Mucosa of rectum (tissue), 2 donors: ENCODE measurements at regions not wholly inside any gene's neighbourhood (a gene's known extent, or its start where the extent isn't known, plus 50 kb on each side); places are given as distances from the start of the nearest gene placed in this dataset.

Experiments used
- H3K27ac ChIP-seq, 2 donors: one replicate each; pipeline ENCODE4 v1.7.0; 2013; ENCODE audit warnings: inconsistent platforms in 2 of 2, low read depth in 2 of 2, low read length in 2 of 2
- H3K27me3 ChIP-seq, 2 donors: one replicate each; pipeline ENCODE4 v1.7.0; 2013; ENCODE audit warnings: low read length in 2 of 2; ENCODE audit not compliant: control insufficient read depth in 2 of 2, insufficient read depth in 2 of 2
- H3K36me3 ChIP-seq, 2 donors: one replicate each; pipeline ENCODE4 v1.7.0; 2013; ENCODE audit warnings: low read length in 2 of 2; ENCODE audit not compliant: control insufficient read depth in 2 of 2, insufficient read depth in 2 of 2
- H3K4me1 ChIP-seq, 2 donors: one replicate each; pipeline ENCODE4 v1.7.0; 2013; ENCODE audit warnings: low read length in 2 of 2, mild to moderate bottlenecking in 1 of 2; ENCODE audit not compliant: control insufficient read depth in 2 of 2, insufficient read depth in 2 of 2
- H3K4me3 ChIP-seq, 2 donors: one replicate each; pipeline ENCODE4 v1.7.0; 2013; ENCODE audit warnings: low read length in 2 of 2
- H3K9ac ChIP-seq, 2 donors: one replicate each; pipeline ENCODE4 v1.7.0; 2013; ENCODE audit warnings: low read length in 2 of 2, low read depth in 1 of 2, mild to moderate bottlenecking in 1 of 2
- H3K9me3 ChIP-seq, 2 donors: one replicate each; pipeline ENCODE4 v1.7.0; 2013; ENCODE audit warnings: low read length in 2 of 2; ENCODE audit not compliant: control insufficient read depth in 2 of 2
- donor health status: healthy.
- donor health status: Normal muscosa, but diverticular disease.

DNA sequence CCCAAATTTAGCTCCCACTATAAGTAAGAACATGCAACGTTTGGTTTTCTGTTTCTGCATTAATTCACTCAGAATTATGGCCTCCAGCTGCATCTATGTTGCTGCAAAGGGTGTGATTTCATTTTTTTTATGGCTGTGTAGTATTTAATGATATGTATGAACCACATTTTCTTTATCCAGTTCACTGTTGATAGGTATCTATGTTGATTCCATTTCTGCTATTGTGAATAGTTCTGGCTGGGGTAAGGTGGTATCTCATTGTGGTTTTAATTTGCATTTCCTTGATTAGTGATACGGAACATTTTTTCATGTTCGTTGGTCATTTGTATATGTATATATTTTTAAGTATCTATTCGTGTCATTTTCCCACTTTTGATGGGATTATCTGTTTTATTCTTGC is 674.3 kb downstream of the NUP35 start:
- H3K27me3 ChIP-seq: no peaks in the 10 kb centered on the region
- H3K4me1 ChIP-seq: no peaks in the 10 kb centered on the region
- no peaks in the 10 kb centered on the region for H3K9me3 ChIP-seq
- no peaks in the 10 kb centered on the region for H3K36me3 ChIP-seq
- H3K27ac ChIP-seq: no peak overlapping the region
- no peak overlapping the region for H3K4me3 ChIP-seq
- no peak overlapping the region for H3K9ac ChIP-seq

DNA sequence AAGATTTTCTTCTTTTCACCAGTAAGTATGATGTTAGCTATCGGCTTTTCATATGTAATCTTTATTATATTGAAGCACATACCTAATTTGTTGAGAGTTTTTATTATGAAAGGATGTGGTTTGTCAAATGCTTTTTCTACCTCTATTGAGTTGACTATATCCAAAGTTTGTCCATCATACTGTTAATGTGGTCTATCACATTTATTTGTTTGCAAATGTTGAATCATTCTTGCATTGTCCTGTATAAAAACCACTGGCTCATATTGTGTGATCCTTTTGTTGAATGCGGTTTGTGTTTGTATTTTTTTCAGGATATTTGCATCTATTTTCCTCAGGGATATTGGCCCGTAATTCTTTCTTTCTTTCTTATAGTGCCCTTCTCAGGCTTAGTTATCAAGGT is 675.5 kb downstream of the NUP35 start:
- no peaks in the 10 kb centered on the region for H3K4me1 ChIP-seq
- H3K27me3 ChIP-seq: no peaks in the 10 kb centered on the region
- no peaks in the 10 kb centered on the region for H3K36me3 ChIP-seq
- no peak overlapping the region for H3K9ac ChIP-seq
- H3K4me3 ChIP-seq: no peak overlapping the region
- no peak overlapping the region for H3K27ac ChIP-seq
- no peaks in the 10 kb centered on the region for H3K9me3 ChIP-seq

DNA sequence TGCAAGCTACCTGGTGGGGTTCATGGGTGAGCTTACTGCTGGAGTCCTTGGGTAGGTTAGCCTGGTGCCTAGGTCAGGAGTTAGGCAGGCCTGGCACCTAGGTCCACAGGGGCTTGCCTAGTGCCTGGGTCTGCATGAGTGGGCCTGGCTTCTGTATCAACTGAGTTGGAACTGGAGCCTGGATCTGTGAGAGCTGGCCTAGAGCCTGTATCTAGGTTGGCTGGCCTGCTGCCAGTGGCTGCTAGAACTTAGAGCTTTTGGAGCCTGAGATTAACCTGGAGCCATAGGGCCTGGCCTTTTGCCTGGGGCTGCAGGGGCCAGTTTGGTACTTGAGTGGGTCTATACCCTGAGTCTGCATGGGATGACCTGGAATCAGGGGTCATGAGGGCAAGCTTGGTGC is 679.4 kb downstream of the NUP35 start:
- H3K27ac ChIP-seq: no peak overlapping the region
- H3K9me3 ChIP-seq: no peaks in the 10 kb centered on the region
- no peak overlapping the region for H3K9ac ChIP-seq
- H3K4me1 ChIP-seq: no peaks in the 10 kb centered on the region
- no peak overlapping the region for H3K4me3 ChIP-seq
- H3K27me3 ChIP-seq: no peaks in the 10 kb centered on the region
- H3K36me3 ChIP-seq: no peaks in the 10 kb centered on the region

DNA sequence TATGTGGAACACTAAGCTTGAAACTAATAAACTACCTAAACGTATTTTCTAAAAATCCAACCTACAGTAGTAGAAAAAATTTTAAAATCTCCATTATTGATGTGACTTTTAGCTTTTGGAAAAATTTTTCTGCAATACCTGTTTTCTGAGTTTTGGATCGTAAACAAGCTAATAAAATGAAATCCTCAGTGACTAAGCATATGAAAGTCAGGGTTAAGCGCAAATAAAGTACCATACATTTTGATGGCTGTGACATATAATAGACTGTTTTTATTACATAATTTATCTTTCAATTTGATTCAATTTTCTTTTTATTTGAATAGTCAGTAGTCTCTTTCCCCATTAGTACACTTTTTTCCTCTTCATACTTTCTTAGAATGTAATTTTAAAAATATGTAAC is 683.6 kb downstream of the NUP35 start:
- H3K4me3 ChIP-seq: no peak overlapping the region
- H3K4me1 ChIP-seq: no peaks in the 10 kb centered on the region
- H3K9me3 ChIP-seq: no peaks in the 10 kb centered on the region
- H3K27ac ChIP-seq: no peak overlapping the region
- no peaks in the 10 kb centered on the region for H3K36me3 ChIP-seq
- no peak overlapping the region for H3K9ac ChIP-seq
- no peaks in the 10 kb centered on the region for H3K27me3 ChIP-seq

DNA sequence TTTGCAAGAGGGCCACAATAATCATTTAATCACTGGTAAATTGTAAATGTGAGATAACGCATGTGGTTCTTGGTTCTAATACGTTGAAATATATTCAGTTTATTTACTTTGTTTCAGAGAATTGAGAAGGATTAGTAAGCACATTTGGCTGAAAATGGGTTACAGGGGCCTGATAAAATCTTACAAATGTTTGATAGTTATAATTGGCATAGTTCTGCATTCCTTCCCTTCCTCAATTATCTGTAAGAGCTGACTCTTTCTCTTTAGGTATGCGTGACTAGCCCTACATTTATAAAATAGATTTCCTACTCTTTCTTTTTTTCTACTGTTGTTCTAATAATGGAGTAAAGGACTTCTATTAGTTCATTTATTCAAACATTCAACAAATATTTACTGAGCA is 685.2 kb downstream of the NUP35 start:
- Histone ChIP-seq H3K36me3 (no peaks in the 10 kb centered on the region), H3K27me3 (no peaks in the 10 kb centered on the region), H3K27ac (no peak overlapping the region), H3K9ac (no peak overlapping the region), H3K4me1 (no peaks in the 10 kb centered on the region), H3K4me3 (no peak overlapping the region), H3K9me3 (no peaks in the 10 kb centered on the region)

DNA sequence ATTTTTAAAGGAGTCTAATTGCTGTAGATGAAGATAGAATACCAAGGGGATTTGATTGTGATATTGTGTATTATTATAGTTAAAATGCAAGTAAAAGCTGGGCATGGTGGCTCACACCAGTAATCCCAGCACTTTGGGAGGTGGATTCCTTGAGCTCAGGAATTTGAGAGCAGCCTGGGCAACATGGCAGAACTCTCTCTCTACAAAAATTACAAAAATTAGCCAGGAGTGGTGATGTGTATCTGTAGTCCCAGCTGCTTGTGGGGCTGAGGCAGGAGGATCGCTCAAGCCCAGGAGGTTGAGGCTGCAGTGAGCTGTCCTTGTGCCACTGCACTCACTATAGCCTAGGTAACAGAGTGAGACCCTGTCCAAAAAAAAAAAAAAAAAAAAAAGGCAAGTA is 687.0 kb downstream of the NUP35 start:
- Histone ChIP-seq H3K27me3 (no peaks in the 10 kb centered on the region), H3K27ac (no peak overlapping the region), H3K9ac (no peak overlapping the region), H3K9me3 (no peaks in the 10 kb centered on the region), H3K4me3 (no peak overlapping the region), H3K4me1 (no peaks in the 10 kb centered on the region), H3K36me3 (no peaks in the 10 kb centered on the region)

DNA sequence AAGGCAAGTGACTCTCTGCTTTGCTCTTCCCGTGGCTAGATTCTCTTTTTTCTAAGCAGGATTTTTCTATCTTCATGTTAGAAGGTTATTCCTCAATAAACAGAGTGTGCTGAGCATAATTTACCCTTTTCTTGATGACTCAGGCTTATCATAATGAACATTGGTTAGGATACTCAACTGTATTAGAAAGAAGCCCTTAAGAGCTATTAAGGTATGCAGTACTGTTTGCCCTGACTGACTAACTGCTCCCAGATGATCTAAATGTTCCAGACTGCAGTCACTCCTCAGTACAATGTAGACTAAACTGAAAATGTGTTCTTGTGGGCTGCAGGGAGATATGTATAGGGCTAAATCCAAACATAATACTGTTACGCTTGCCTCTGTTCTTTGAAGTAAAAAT is 687.8 kb downstream of the NUP35 start:
- no peaks in the 10 kb centered on the region for H3K36me3 ChIP-seq
- no peaks in the 10 kb centered on the region for H3K9me3 ChIP-seq
- H3K27me3 ChIP-seq: no peaks in the 10 kb centered on the region
- H3K27ac ChIP-seq: no peak overlapping the region
- H3K9ac ChIP-seq: no peak overlapping the region
- H3K4me1 ChIP-seq: no peaks in the 10 kb centered on the region
- H3K4me3 ChIP-seq: no peak overlapping the region

DNA sequence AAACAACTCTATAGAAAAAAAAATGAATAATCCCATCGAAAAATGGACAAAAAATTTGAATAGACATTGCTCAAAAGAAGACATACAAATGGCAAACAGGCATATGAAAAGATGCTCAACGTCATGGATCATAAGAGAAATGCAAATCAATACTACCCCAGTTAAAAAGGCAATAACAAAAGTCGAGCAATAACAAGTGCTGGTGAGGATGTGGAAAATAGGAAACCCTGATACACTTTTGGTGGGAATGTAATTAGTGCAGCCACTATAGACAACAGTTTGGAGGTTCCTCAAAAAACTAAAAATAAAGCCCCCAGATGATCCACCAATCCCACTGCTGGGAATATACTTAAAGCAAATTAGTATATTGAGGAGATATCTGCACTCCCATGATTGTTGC is 701.5 kb downstream of the NUP35 start:
- H3K9ac ChIP-seq: no peak overlapping the region
- H3K36me3 ChIP-seq: no peaks in the 10 kb centered on the region
- H3K9me3 ChIP-seq: no peaks in the 10 kb centered on the region
- H3K27ac ChIP-seq: no peak overlapping the region
- H3K4me3 ChIP-seq: no peak overlapping the region
- no peaks in the 10 kb centered on the region for H3K4me1 ChIP-seq
- H3K27me3 ChIP-seq: no peaks in the 10 kb centered on the region

DNA sequence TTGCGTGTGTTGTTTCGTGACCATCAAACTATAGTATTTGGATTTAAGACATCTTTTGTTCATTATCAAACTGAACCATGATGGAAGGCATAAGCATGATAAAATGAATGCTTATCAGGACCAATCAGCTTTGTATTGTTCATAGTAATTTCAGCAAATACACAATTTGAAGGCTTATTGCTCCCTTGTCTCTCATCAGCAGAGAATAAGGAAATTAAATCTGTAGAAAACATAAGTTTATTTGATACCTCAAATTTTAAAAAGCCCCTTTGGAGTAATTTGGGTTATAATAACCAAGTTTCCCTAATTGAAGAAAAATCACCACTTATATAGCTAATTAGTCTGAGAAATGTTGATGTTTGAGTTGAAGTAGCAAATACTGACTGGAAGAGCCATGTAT is 705.7 kb downstream of the NUP35 start:
- no peaks in the 10 kb centered on the region for H3K36me3 ChIP-seq
- no peak overlapping the region for H3K4me3 ChIP-seq
- H3K4me1 ChIP-seq: no peaks in the 10 kb centered on the region
- no peaks in the 10 kb centered on the region for H3K9me3 ChIP-seq
- no peak overlapping the region for H3K9ac ChIP-seq
- H3K27me3 ChIP-seq: no peaks in the 10 kb centered on the region
- H3K27ac ChIP-seq: no peak overlapping the region

DNA sequence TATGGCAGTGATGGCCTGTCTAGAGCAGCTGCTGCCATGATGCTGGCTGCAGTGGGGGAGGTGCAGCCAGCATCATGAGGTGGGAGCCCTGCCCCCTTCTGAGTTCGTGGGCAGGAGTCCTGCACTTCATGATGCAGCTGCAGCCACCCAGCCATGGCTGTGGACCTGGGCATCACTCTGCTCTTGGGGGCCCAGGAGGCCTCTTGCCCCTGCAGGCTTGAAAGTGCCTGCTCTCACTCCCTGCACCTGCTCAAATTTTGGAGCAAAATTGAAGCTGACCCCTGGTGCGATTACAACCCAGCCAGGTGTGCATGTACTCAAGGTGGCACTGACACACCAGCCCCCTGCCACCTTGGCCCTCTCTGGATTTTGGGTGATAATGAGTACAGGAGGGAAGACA is 712.9 kb downstream of the NUP35 start:
- Histone ChIP-seq H3K4me1 (no peaks in the 10 kb centered on the region), H3K9ac (no peak overlapping the region), H3K27me3 (no peaks in the 10 kb centered on the region)

DNA sequence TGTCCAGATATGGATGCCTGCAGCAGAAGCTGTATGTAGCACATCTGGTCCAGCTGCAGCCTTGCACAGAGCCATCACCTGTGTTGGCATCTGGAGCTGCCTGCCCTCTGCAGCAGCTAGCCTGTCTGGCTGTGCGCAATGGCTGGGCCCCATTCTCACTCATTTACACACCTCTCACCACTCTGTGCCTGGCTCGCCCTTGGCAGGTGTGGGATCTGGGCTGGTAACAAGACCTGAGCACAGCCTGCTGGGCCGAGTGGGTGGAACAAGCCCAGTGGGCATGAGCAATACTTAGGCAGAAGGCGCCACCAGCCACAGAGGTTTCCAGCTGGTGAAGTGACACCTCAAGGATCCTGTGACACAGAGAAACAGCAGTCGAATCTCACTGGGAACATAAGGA is 714.1 kb downstream of the NUP35 start:
- Histone ChIP-seq H3K4me3 (no peak overlapping the region), H3K36me3 (no peaks in the 10 kb centered on the region), H3K9me3 (no peaks in the 10 kb centered on the region), H3K27me3 (no peaks in the 10 kb centered on the region), H3K4me1 (no peaks in the 10 kb centered on the region), H3K27ac (no peak overlapping the region), H3K9ac (no peak overlapping the region)

More for the DNA sequence above, 712.9 kb downstream of the NUP35 start:
- no peaks in the 10 kb centered on the region for H3K9me3 ChIP-seq
- no peaks in the 10 kb centered on the region for H3K36me3 ChIP-seq
- H3K4me3 ChIP-seq: no peak overlapping the region
- H3K27ac ChIP-seq: no peak overlapping the region
